ENCODE measurements at regions not wholly inside any gene's neighbourhood (a gene's known extent, or its start where the extent isn't known, plus 50 kb on each side); places are given as distances from the start of the nearest gene placed in this dataset.

- ChIA-PET CTCF (no interaction called here), POLR2A (no interaction called here)
- no peak for DNase-seq (ENCODE audit: extremely low spot score)
- TF ChIP-seq ARNT (IDR thresholded peaks at IDR 0.05) (no peak), TARDBP (IDR thresholded peaks at IDR 0.05) (no peak), FOXK2 (IDR thresholded peaks at IDR 0.05) (no peak), LEF1 (IDR thresholded peaks at IDR 0.05; ENCODE audit: borderline replicate concordance) (no peak), SUZ12 (IDR thresholded peaks at IDR 0.05) (no peak), CTBP1 (IDR thresholded peaks at IDR 0.05; ENCODE audit: borderline replicate concordance) (no peak), L3MBTL2 (conservative IDR thresholded peaks at IDR 0.05) (no peak), BHLHE40 (IDR thresholded peaks at IDR 0.05; ENCODE audit: borderline replicate concordance) (no peak)
- TF ChIP-seq, protein P1, sequence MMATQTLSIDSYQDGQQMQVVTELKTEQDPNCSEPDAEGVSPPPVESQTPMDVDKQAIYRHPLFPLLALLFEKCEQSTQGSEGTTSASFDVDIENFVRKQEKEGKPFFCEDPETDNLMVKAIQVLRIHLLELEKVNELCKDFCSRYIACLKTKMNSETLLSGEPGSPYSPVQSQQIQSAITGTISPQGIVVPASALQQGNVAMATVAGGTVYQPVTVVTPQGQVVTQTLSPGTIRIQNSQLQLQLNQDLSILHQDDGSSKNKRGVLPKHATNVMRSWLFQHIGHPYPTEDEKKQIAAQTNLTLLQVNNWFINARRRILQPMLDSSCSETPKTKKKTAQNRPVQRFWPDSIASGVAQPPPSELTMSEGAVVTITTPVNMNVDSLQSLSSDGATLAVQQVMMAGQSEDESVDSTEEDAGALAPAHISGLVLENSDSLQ (IDR thresholded peaks at IDR 0.05): no peak
Observed at GRCh38 chr1:65691972-65692371, 100.7 kb upstream of the PDE4B start.

DNA sequence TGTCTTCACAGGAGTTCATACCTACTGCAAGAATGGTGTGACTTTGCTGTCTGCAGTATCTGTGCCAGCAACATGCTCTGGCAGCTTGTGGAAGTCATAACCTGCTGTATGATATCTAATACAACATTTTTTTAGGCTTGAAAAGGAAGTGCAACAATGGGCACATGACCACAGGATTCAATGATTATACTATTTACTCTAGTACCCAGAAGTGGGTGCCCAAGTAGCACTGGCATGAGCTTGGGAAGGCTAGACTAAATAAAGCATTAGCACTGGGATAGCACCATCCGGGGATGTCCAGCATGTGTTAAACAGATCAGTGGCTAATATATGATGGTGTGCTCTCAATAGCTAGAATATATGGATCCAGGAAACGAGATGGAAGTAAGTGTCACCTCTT, 98.6 kb upstream of the PDE4B start:
- ChIA-PET POLR2A (no interaction called here), CTCF (no interaction called here)
- DNase-seq (ENCODE audit: extremely low spot score): no peak
- TF ChIP-seq ELF4 (IDR thresholded peaks at IDR 0.05) (no peak), FOXM1 (IDR thresholded peaks at IDR 0.05; ENCODE audit: borderline replicate concordance) (no peak), FOXA1 (IDR thresholded peaks at IDR 0.05) (no peak), BHLHE40 (IDR thresholded peaks at IDR 0.05; ENCODE audit: borderline replicate concordance) (no peak), ZNF384 (IDR thresholded peaks at IDR 0.05) (no peak), CTBP1 (IDR thresholded peaks at IDR 0.05; ENCODE audit: borderline replicate concordance) (no peak), SP1 (IDR thresholded peaks at IDR 0.05) (no peak), LEF1 (IDR thresholded peaks at IDR 0.05; ENCODE audit: borderline replicate concordance) (no peak), ARNT (IDR thresholded peaks at IDR 0.05) (no peak), FOXK2 (IDR thresholded peaks at IDR 0.05) (no peak), HDGF (IDR thresholded peaks at IDR 0.05; ENCODE audit: borderline replicate concordance) (no peak), NFRKB (IDR thresholded peaks at IDR 0.05) (no peak), SUZ12 (IDR thresholded peaks at IDR 0.05) (no peak)
- TF ChIP-seq, protein P1 (IDR thresholded peaks at IDR 0.05): no peak

DNA sequence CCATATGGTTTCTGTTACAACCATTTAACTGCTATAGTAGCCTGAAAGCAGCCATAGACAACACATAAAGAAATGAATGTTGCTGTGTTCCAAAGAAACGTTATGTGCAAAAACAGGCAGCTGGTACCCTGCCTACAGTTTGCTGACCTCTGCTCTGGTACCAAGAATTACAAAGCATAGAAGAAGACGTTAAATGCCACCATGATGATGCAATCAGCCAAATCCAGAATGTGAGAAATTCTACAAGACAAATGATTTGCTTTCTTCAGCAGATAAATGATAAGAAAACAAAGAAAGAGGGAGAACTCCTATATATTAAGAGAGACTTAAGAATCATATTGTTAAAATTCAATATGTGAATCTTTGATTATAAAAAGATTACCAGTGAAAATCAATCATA, 97.8 kb upstream of the PDE4B start:
- ChIA-PET CTCF (no interaction called here), POLR2A (no interaction called here)
- DNase-seq (ENCODE audit: extremely low spot score): no peak
- TF ChIP-seq FOXA1 (IDR thresholded peaks at IDR 0.05) (no peak), NFRKB (IDR thresholded peaks at IDR 0.05) (no peak), FOXM1 (IDR thresholded peaks at IDR 0.05; ENCODE audit: borderline replicate concordance) (no peak), L3MBTL2 (conservative IDR thresholded peaks at IDR 0.05) (no peak), SP1 (IDR thresholded peaks at IDR 0.05) (no peak), BHLHE40 (IDR thresholded peaks at IDR 0.05; ENCODE audit: borderline replicate concordance) (no peak), ZNF384 (IDR thresholded peaks at IDR 0.05) (no peak), FOXK2 (IDR thresholded peaks at IDR 0.05) (no peak), TARDBP (IDR thresholded peaks at IDR 0.05) (no peak), LEF1 (IDR thresholded peaks at IDR 0.05; ENCODE audit: borderline replicate concordance) (no peak), ARNT (IDR thresholded peaks at IDR 0.05) (no peak), SUZ12 (IDR thresholded peaks at IDR 0.05) (no peak), CTBP1 (IDR thresholded peaks at IDR 0.05; ENCODE audit: borderline replicate concordance) (no peak), ELF4 (IDR thresholded peaks at IDR 0.05) (no peak), HDGF (IDR thresholded peaks at IDR 0.05; ENCODE audit: borderline replicate concordance) (no peak)
- TF ChIP-seq, protein P1 (IDR thresholded peaks at IDR 0.05): no peak

DNA sequence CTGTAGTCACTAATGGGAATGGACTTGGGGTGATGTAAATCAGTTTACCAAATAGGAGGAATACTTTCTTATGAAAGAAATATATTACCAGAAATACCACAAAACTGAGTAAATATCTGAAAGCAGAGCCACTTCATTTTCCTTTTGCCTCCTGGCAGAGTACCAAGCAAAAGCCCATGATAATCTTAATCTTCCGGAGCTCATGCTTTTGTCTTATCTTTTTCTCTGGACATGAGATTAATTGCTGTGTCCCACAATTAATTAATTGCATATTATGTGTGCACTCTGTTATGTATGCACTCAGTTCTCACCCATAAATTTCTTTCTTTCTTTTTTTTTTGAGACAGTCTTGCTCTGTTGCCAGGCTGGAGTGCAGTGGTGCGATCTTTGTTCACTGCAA, 94.1 kb upstream of the PDE4B start:
- POLR2A ChIA-PET: no interaction called here

DNA sequence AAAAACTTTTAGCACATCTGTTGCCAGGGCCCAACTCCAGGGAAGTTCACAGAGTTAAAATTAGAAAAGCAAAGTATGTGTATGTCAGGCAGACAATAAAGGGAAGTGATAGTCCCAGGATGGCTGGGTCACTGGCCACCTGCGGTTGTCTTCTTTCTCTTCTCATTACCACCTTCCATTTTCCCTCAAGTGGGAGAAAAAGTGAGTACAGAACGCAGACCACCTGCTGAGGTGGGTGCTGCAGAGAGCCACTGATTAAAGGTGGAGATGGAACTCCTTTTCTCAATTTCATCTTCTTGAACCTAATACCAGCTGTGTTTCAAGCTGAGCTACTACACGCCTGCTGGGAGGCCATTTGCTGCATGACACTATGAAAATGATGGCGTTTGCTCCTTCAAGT, 88.8 kb upstream of the PDE4B start:
- ChIA-PET POLR2A (no interaction called here), CTCF (no interaction called here)
- TF ChIP-seq BHLHE40 (IDR thresholded peaks at IDR 0.05; ENCODE audit: borderline replicate concordance): no peak
- TF ChIP-seq HDGF (IDR thresholded peaks at IDR 0.05; ENCODE audit: borderline replicate concordance): no peak
- no peak for TF ChIP-seq L3MBTL2 (conservative IDR thresholded peaks at IDR 0.05)
- TF ChIP-seq FOXK2 (IDR thresholded peaks at IDR 0.05): no peak
- no peak for TF ChIP-seq ZNF384 (IDR thresholded peaks at IDR 0.05)
- no peak for TF ChIP-seq NFRKB (IDR thresholded peaks at IDR 0.05)
- TF ChIP-seq FOXA1 (IDR thresholded peaks at IDR 0.05): no peak
- TF ChIP-seq ELF4 (IDR thresholded peaks at IDR 0.05): no peak
- TF ChIP-seq CTBP1 (IDR thresholded peaks at IDR 0.05; ENCODE audit: borderline replicate concordance): no peak
- TF ChIP-seq SP1 (IDR thresholded peaks at IDR 0.05): no peak
- TF ChIP-seq, protein P1 (IDR thresholded peaks at IDR 0.05): no peak
- no peak for TF ChIP-seq ARNT (IDR thresholded peaks at IDR 0.05)
- no peak for TF ChIP-seq SUZ12 (IDR thresholded peaks at IDR 0.05)
- DNase-seq (ENCODE audit: extremely low spot score): no peak

More for the DNA sequence above, 94.1 kb upstream of the PDE4B start:
- CTCF ChIA-PET: interaction anchor here (1.5 kb wide), 1 partner anchor 11 kb away, joined by 4 read pairs; no protein-coding TSS in a partner anchor
- DNase-seq (ENCODE audit: extremely low spot score): no peak
- TF ChIP-seq BHLHE40 (IDR thresholded peaks at IDR 0.05; ENCODE audit: borderline replicate concordance) (no peak), FOXK2 (IDR thresholded peaks at IDR 0.05) (no peak), ARNT (IDR thresholded peaks at IDR 0.05) (no peak), FOXM1 (IDR thresholded peaks at IDR 0.05; ENCODE audit: borderline replicate concordance) (no peak), TARDBP (IDR thresholded peaks at IDR 0.05) (no peak), CTBP1 (IDR thresholded peaks at IDR 0.05; ENCODE audit: borderline replicate concordance) (no peak), NFRKB (IDR thresholded peaks at IDR 0.05) (no peak), FOXA1 (IDR thresholded peaks at IDR 0.05) (no peak), HDGF (IDR thresholded peaks at IDR 0.05; ENCODE audit: borderline replicate concordance) (no peak), L3MBTL2 (conservative IDR thresholded peaks at IDR 0.05) (no peak), ELF4 (IDR thresholded peaks at IDR 0.05) (no peak), SP1 (IDR thresholded peaks at IDR 0.05) (no peak), SUZ12 (IDR thresholded peaks at IDR 0.05) (no peak), LEF1 (IDR thresholded peaks at IDR 0.05; ENCODE audit: borderline replicate concordance) (no peak), ZNF384 (IDR thresholded peaks at IDR 0.05) (no peak)
- TF ChIP-seq, protein P1 (IDR thresholded peaks at IDR 0.05): no peak

All from HEK293T (cell line).